DND-41 (cell line): ENCODE measurements at regions not wholly inside any gene's neighbourhood (a gene's known extent, or its start where the extent isn't known, plus 50 kb on each side); places are given as distances from the start of the nearest gene placed in this dataset.

Experiments used
- CTCF ChIP-seq: IDR thresholded peaks from 2 replicates; pipeline ENCODE4 v1.5.1; 2012; ENCODE audit warnings: borderline replicate concordance, low read length, moderate library complexity, mild to moderate bottlenecking; ENCODE audit not compliant: poor library complexity, severe bottlenecking; ENCODE audit errors: extremely low read depth
- EZH2 ChIP-seq: IDR thresholded peaks from 3 replicates; pipeline ENCODE4 v1.6.1; 2012; ENCODE audit warnings: borderline replicate concordance, low read depth, mild to moderate bottlenecking, moderate library complexity, low read length, inconsistent platforms; ENCODE audit not compliant: severe bottlenecking

- TF ChIP-seq CTCF, result no peak
- no peak for TF ChIP-seq EZH2
These were observed 103.6 kb upstream of the CDH19 start for GRCh38 chr18:66707473-66707872.
